ENCODE measurements at regions not wholly inside any gene's neighbourhood (a gene's known extent, or its start where the extent isn't known, plus 50 kb on each side); places are given as distances from the start of the nearest gene placed in this dataset.
"Not testable (repeated sequence)": the region's sequence is repeated elsewhere in the genome, so short reads cannot be mapped to it uniquely, and the experiment has no call there.

DNA sequence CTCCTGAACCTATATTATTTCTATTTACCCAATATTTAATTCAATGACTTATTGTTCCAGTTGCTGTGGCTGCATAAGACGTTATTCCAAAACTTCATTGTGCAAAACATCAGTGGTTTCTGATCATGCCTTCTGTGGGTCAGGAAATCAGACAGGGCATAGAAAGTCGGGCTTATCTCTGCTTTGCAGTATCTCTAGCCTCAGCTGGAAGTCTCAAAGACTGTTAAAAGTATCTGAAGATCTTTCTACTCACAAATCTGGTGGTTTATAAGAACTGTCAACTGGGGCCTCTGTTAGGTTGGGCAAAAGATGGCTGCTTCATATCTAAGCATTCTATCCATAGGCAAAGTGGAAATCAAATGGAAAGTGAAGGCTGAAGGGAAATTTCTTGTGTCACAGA lies 687.7 kb upstream of the ARRDC3 start:
- no peak for DNase-seq

DNA sequence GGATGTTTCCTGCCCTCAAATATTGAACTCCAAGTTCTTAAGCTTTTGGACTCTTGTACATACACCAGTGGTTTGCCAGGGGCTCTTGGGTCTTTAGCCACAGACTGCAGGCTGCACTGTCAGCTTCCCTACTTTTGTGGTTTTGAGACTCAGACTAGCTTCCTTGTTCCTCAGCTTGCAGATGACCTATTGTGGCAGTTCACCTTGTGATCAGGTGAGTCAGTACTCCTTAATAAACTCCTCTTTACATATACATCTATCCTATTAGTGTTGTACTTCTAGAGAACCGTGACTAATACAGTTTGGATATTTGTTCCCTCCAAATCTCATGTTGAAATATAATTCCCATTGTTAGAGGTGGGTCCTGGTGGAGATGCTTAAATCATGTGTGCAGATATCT lies 681.9 kb upstream of the ARRDC3 start:
- no peak for DNase-seq

DNA sequence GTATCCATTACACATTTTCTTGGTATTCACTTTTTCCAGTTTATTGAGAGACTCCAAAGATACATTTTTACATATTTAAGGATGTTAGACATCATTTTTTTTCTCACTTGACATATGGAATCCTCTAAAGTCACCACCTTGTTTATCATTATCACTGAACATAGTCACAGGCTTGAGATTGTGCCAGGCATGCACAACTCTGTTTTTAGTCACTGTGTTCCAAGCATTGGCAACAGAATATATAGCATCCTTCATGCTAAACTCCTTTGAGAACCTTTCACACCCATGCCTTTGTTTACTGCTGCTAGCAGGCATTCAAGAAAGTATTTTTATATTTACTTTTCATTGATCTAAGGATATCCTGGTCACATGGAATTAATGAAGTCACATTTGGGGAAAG lies 668.6 kb upstream of the ARRDC3 start:
- DNase-seq = no peak

DNA sequence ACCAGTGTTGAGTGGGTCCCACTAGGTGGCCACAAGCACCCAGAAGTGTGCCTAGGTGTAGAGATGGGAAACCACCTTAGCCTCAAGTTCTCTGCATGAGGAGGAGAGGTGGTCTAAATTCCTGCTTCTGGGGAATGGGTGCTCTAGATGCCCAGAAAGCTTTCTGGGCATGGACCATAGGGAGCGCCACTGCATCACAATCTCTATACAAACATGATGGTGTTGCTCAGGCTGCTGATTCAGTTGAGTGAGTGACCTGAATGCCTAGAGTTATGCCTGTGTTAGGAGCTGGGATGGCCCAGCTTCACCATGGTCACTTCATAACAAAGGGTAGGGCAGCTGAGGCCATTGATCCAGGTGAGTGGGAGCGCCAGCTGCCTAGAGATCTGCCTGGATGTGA lies 667.9 kb upstream of the ARRDC3 start:
- DNase-seq = no peak

DNA sequence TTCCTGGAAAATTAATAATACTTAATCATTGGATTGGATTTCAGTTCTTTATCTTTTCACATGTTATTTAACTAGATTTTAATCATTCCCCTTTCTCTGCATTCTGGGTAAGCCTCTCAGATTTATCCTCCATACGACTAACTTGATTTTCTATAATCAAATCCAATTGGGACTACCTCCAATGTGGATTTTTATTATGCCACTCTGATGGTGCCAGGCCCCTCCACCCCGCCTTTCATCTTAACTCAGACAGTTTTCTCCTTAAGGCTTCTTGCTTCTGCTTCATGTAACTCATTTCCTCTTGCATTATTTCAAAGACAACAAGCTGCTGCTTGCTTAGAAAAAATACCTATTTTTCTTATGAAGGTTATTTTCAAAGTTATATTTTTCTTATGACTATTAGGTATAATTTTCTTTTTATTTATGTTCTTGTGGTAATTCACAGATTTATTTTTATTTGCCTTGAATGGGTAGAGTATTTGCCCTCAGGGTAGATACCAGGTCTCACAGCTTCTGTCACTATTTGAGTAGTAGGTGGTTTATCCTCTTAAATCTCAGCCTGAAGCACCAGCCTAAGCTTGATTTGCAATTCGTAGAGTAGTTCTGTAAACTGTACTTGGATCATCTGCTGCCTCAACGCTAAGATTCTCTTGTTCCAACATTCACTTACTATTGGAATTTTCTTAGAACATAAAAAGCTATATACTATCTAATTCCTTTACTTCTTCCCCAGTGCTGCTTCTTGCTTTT lies 659.0 kb upstream of the ARRDC3 start:
- peak; percentile 48 for DNase-seq

DNA sequence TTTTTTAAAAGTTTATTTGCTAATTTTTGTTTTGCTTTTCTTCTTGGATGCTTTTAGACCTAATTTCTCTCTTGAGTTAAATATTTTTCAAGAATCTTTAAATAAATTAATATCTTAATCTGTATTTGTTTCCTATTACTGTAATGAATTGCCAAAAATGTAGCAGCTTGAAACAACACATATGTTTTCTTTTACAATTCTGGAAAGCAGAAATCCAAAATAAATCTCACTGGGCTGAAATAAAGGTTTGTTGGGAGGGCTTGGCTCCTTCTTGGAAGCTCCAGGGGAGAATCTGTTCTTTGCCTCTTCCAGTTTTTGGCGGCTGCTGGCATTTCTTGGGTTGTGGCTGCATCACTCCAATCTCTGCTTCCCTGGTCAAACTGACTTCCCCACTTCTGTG lies 658.1 kb upstream of the ARRDC3 start:
- no peak for DNase-seq

DNA sequence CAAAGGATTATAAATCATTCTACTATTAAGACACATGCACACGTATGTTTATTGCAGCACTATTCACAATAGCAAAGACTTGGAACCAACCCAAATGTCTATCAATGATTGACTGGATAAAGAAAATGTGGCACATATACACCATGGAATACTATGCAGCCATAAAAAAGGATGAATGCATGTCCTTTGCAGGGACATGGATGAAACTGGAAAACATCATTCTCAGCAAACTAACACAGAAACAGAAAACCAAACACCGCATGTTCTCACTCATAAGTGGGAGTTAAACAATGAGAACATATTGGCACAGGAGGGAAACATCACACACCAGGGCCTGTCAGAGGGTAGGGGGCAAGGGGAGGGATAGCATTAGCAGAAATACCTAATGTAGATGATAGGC lies 646.7 kb upstream of the ARRDC3 start:
- not testable (repeated sequence) for DNase-seq

DNA sequence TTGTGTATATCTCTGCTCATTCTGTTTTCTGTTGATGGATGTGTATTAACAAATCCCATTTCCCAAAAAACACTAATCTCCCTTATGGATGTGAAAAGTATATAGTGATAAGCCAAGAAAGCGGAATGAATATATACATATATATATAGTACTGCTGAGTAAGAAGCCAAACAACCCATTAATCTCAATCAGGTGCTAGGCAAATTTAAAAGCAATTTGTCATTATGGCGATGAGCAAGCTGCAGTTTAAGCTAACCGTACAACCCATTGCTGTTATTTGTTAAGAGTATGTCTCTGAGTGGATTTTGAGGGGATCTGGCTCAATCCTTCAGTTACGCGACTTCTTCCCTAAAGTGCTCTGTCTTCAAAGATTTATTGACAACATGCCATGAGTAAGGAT lies 640.4 kb upstream of the ARRDC3 start:
- DNase-seq = peak; percentile 5

DNA sequence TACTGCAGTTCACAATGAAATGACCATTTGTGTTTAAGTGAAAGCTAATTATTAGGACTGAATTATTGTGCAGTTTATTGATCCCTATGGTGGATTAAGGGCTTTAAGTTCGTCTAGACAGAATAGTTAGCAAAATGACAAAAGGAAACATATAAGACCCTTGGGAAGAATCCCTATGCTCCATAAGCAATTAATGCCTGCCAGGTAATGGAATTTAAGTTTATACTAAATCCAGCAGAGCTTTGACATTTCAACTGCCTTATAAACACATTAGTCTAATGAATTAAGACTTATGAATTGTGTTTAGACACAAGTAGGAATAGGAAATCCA lies 640.0 kb upstream of the ARRDC3 start:
- peak; percentile 41 for DNase-seq

DNA sequence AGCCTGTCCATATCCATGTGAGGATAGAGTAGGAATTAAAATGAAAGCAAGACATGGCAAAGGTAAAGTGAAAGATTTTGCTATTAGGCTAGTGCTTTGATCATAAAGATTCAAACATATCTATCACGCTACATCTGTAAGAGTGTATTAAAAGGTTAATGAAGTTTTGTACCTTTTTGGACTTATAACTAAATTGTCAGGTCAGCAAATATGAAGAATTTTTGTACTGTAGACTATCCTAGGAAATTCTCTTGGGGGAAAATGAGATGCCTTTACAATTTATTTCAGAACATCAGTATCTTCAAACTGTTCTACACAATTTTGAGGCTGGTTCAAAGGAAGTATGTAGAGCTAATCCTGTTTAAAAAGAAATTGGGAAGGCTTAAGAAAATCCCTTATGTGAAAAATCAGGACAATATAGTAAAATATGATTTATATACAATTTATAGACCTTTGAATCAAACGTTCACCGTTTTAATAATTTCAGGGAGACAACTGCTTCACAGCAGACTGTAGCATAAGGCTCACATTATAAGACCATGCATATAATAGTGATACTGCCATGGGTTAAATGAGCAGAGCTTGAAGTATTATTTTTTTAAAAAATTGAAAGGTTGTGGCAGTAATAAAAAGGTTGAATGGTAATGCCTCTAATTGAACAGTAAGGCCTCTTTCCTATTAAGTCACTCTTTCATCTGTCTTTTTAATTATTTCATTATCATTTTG lies 639.5 kb upstream of the ARRDC3 start:
- no peak for DNase-seq

DNA sequence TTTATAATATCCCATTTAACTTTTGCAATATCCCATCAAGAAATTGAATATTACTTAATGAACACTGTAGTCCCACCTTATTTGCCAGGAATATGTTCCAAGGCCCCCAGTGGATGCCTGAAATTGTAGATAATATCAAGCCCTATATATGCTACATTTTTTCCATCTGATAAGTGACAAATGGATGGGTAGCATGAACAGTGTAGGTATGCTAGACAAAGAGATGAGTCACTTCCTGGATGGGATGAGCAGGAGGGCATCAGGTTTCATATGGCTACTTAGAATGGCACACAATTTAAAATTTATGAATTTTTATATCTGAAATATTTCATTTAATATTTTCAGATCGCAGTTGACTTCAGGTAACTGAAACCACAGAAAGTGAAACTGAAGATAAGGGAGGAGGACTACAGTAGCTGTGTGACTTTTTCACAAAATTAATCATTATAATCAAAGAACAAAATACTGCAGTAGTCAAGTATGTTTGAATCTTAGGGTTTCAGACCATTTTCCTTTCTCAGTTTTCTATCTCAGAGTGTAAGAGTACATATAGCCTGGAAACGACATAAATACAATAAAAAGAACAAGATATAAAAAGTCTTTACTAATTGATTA lies 636.4 kb upstream of the ARRDC3 start:
- no peak for DNase-seq

DNA sequence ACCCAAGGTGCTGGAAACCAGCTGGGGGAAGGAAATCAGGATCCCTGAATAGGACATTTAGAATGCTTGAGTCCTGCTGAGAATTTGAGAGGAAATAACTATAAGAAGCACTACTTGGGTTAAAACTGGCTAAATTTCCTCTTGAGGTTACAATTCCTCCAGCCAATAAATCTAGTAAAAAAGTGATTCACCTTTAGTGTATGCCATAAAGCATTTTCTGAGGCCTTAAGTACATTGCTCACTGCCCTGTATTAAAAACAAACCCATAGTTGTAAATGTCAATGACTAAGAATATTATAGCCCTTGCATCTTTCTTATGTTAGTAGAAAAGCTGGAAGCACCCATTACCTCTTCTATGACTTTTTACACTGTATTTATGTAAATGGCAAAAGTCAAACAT lies 634.7 kb upstream of the ARRDC3 start:
- DNase-seq = no peak

DNA sequence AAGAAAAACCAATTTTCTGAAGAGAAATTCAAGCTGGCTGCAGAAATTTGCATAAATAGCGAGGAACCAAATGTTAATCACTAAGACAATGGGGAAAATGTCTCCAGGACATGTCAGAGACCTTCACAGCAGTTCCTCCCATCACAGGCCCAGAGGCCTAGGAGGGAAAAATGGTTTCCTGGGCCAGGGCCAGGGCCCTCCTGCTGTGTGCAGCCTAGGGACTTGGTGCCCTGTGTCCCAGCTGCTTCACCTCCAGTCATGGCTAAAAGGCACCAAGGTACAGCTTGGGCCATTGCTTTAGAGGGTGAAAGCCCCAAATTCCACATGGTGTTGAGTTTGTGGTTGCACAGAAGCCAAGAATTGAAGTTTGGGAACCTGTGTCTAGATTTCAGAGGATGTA lies 628.7 kb upstream of the ARRDC3 start:
- DNase-seq = not testable (repeated sequence)

DNA sequence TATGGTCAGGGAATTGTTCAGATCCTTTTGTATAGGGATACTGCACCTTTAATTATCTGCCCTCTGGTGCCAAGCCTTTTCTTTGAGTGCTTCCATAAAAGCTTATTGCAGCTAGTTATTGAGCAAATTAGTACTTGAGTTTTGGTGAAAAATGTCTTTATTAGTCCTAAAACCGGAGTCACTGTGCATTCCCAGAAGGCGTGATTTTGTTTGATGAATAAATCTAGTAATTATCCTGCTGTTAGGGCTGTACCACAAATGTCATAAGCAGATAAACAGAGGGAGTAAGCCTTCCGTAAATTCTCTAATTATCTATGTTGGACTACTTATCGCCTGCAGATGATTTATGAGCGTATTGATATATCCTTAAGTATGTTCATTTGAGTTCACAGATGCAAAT lies 620.7 kb upstream of the ARRDC3 start:
- peak; percentile 64 for DNase-seq

DNA sequence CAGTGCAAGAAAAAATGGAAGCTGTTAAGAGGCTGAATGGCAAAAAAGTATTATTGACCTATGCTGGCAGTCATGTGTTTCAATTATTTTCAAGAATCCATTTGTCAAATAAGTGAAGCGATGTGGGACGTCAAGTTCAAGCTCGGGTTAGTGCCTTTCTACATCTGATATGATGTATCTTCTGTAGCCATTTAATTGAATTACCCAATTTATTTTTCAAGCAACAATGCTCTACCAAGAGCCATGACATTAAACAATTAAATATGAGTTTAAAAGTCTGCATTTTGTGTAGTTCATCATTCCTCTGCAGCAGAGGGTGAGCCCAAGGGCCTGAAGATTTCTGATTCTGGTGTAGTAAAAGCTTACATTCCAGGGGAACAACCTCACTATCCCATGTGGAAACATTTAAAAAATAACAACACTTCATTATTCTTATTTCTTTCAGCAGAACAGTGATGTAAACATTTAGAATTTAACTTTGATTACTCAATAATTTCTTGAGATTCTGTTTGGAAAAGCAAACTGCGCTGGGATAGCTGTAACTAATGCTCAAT lies 619.7 kb upstream of the ARRDC3 start:
- no peak for DNase-seq

DNA sequence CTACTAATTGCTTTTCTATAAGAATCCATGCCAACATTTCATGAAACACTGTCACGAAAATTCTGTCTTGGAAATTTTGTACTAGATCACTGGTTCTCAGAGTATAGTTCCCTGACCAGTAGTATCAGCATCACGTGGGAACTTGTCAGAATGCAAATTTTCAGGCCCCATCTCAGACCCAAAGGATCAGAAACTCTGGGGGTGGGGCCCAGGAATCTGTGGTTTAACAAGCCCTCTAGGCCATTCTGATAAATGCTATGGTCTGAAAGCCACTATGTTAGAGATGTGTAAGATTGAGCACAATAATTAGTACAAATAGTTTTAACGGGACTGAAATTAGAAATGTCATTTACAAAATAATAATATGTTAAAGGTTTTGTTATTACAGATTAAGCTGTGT lies 615.7 kb upstream of the ARRDC3 start:
- DNase-seq = no peak

DNA sequence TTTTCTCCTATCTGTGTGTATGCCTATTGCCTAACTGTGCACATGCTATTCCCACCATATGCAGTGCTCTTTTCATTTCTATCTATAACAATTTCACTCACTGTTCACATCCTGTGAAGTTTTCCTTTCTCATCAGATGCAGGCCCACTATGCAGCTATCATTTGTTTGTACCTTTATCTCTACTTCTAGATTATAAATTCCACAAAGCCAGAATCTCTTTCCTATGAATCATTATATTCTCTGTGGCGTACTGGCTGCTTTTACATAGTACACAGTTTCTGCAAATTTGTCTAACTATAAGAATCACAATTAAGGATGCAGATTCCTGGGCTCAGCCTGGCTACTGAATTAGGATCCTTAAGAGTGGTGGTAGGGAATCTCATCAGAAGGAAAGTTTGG lies 600.8 kb upstream of the ARRDC3 start:
- no peak for DNase-seq

DNA sequence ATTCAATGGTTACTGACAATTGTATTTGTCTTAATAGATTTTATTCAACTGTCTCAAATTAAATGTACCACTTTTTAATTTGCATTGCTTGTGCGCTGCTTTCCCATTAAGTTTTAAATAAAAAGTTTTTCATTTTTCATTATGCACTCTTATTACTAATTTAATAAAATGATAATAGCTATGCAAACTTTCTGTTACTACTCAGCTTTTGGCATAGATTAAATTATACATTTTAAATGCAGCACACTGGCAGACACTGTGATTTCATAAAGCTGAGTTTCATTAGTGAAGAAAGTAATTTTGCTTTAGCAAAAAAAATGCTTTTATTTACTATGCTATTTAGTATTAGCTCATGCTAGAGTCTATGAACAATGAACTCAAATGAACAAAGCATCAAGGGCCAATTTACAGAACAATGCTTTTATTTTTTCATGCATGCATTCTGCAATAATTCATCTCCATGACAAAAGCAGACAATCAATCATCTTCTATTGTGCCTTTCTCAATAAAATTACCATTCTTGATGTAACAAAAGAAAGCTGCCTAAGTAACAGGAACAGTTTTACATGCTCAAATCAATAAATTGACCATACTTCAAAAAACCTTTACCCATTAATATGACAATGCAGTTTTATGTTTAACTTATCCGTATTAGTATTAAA lies 595.2 kb upstream of the ARRDC3 start:
- no peak for DNase-seq

DNA sequence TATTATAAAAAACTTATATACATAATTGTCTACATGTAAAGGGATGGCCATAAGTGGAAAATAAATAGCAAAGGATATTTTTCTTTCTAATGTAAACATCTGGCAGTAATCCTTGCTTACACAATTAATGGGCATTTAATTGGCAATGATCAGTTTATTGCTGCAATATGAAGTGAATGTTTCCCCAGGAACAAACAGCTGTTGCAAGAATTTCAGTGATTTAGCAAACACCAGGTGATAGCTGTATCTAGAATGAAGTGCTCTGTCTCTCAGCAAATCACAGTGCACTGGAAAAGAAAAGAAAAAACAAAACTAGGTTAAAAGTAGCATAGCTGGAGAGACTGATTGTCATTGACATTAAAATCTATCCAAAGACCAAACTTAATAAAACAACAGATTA lies 594.5 kb upstream of the ARRDC3 start:
- DNase-seq = no peak

DNA sequence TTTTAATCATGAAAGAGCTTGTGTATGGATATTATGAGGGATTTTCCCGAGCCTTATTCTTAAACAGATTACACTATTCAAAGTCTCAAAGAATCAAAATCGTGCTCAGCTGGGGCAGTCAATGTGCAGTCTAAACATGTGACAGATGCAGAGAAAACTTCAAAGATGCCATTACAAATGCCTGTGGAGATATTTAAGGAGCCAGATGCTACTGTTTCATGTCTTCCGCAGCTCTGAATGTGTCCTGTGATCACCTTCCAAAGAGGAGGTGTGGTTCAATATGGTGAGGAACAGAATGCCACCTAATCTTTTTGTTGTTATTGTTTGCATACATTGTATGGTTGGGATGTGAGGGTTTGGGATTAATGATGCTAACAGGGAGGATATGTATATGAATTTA lies 593.3 kb upstream of the ARRDC3 start:
- peak; percentile 58 for DNase-seq

DNA sequence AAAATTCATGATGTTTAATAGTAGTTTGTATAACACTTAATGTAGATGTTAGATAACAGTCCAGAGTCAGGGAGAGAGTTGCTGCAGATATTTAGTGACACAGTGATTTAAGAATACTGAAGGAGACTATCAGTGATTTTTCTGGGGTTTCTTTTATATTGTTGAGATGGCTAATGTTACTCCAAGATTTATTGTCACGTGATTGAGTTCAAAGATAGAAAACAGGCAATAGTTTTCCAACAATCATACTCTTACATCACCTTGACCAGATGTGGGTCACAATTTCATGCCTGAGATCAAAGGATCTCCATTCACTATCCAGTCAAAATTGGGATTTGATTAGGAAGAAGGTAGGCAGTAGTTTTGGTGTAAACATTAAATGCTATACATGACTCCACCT lies 580.0 kb upstream of the ARRDC3 start:
- no peak for DNase-seq

DNA sequence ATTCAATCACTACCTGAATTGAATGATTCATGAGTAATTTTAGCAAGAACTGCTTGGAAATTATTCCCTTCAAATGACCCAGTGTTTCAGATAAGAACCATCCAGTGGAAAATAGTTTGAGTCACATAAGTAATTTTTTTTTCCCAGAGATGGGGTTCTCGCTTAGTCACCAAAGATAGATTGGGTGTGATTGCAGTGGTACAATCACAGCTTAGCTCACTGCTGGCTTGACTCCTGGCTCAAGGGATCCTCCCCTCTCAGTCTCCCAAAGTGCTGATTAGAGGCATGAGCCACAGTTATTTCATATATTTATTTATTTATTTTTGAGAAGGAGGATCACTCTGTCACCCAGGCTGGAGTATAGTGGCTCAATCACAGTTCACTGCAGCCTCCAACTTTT lies 574.5 kb upstream of the ARRDC3 start:
- DNase-seq = no peak

DNA sequence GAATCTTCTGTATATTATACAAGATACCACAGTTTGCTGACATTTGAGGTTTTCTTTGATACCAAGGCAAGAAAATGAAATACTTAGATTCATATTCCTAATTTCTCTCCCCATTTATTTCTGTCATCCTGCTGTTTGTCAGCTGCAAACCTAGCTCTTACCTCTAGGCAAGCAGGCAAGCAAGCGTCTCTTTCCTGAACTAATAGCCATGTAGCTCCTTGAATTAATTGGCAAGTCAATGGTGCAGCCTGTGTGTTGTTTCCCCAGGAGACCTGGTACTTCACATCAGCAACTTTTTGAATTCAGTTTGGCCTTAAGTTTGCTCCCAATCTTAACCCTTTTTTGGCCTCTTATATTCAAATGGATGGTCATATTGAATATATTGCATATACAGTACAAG lies 573.6 kb upstream of the ARRDC3 start:
- peak; percentile 2 for DNase-seq

DNA sequence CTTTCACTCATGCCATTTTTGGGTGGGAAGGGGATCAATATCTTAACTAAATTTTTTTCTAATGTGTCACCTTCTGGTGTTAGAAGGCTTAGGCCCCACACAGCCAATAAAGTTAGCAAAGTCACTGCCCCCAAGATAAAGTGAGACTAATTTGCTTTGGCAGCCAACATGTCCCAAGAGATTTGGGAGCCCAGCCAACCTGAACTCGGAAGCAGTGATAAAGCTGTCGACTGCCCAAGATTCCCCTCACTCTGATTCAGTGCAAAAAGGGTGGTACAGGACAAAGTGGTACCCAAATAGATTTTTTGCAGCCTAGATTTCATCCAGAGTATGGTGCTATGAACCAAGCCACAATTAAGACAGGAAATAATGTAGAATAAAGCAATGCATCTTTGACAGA lies 572.5 kb upstream of the ARRDC3 start:
- peak; percentile 65 for DNase-seq

All from NCI-H82 (cell line).